GM18519 (cell line): ENCODE measurements at regions not wholly inside any gene's neighbourhood (a gene's known extent, or its start where the extent isn't known, plus 50 kb on each side); places are given as distances from the start of the nearest gene placed in this dataset.
"Not testable (repeated sequence)": the region's sequence is repeated elsewhere in the genome, so short reads cannot be mapped to it uniquely, and the experiment has no call there.

ENCODE experiments used
- ATAC-seq: cut with Tn5 transposase; IDR thresholded peaks from one replicate; pipeline ENCODE4 v1.9.1; 2021; ENCODE audit warnings: mild to moderate bottlenecking, moderate library complexity; ENCODE audit not compliant: unreplicated experiment, low FRiP score

DNA sequence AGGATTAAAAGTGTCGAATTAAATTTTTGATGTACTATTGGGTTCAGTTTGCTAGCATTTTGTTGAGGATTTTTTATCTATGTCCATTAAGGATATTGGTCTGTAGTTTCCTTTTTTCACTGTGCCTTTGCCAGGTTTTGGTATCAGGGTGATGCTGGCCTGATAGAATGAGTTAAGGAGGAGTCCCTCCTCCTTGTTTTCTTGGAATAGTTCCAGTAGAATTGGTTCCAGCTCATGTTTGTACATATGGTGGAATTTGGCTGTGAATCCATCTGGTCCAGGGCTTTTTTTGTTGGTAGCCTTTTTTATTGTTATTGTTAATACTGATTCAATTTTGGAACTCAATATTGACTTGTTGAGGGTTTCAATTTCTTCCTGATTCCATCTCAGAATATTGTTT lies 141.8 kb downstream of the SIM1 start:
- no peak for ATAC-seq

DNA sequence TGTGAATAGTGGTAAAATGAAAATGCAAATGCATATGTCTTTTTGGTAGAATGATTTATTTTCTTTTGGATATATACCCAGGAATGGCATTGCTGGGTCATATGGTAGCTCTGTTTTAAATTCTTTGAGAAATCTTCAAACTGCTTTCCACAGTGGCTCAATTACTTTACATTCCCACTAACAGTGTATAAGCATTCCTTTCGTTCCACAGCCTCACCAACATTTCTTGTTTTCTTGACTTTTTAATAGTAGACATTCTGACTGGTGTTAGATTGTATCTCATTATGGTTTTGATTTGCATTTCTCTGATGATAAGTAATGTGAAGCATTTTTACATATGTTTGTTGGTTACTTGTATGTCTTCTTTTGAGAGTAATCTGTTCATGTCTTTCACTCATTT lies 144.0 kb downstream of the SIM1 start:
- ATAC-seq: no peak

DNA sequence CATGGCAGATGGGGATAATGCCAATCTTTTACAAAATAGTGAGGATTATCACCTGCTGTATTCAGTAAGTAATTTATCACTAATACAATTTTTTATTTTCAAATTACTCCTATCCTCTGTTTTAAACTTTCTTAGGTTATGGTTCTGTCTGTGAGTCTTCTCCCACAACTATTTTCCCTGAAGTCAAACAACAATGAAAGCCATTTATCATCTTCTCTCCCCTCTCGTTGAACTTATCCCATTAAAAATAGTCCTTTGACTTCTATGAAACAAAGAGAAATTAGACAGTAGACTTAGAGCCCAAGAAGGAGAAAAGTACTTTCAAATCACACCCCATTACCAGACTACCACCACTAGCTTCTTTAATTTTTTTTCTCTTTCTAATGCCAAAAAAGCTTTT lies 147.7 kb downstream of the SIM1 start:
- ATAC-seq: no peak

DNA sequence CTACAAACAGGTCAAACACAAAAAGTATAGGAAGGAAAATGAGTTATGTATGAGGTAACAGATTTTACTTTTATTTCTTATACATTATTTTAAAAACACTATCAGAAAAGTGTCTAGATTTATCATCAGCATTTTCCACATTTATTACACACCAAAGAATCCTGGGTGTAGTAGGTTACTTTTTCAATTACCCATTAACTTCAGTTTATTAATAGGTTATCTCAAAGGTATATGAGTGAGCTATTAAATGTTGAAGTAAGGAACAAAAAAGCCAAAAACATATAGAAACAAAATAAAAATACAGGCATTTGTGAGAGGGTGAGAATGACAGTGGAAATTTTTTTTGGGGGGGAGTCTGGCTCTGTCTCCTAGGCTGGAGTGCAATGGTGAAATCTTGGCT lies 150.5 kb downstream of the SIM1 start:
- ATAC-seq: no peak

DNA sequence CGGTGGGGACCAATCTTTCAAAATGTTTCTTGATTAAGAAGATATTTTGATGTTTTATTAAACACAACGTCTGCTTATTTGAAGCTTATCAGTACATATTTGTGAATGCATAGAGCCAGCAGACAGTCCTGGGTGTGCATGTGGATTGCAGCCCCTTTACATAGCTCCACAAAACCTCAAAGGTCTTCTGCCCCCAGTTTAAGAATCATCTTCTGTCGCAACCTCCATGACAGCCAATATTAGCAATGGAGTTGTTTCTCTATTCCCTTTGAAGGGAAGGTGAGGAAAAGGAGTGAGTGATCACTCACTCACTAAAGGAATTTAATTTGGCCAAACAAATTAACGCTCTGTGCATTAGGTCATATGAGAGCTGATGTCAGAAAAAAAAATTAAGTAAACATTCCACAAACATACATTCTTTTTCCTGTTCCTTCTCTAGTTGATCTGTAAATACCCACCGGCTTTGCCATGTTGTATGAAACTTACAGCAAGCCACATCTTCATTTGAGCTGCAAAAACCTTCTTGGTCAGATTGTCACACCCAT lies 152.9 kb downstream of the SIM1 start:
- ATAC-seq: no peak

DNA sequence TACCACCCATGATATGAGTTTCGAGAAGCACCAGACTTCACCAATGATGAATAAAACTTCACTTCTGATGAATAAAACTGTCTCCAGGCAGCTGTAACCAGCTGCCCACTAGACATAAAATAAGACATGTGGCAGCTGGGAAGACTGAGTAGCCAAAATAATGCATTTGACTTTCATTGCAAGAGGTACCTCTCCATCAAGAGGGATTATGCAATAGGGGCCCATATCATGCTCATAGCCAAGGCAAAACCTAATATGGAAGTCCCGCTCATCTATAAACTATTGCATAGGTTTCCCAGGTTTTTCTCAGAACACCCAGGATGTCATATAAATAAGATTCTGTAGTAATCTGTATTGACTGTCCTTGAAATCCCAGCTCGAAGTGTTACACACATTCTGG lies 155.5 kb downstream of the SIM1 start:
- no peak for ATAC-seq

DNA sequence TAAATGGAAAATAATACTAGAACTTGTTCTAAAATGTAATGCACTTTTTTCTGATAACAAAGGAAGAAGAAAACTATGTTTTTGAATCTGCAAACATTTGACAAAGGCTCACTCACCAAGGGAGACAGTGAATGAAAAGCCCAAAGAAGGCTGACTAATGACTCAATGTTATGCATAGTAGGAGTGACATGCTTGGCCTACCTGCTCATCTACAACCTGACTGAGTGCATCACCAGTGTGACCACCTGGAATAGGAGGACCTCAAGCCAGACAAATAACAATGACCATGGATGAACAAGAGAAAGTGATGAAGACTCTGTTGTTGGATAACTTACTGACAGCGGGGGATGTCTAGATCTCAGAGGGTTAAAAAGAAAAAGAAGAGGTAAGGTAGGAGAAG lies 157.2 kb downstream of the SIM1 start:
- ATAC-seq: no peak

DNA sequence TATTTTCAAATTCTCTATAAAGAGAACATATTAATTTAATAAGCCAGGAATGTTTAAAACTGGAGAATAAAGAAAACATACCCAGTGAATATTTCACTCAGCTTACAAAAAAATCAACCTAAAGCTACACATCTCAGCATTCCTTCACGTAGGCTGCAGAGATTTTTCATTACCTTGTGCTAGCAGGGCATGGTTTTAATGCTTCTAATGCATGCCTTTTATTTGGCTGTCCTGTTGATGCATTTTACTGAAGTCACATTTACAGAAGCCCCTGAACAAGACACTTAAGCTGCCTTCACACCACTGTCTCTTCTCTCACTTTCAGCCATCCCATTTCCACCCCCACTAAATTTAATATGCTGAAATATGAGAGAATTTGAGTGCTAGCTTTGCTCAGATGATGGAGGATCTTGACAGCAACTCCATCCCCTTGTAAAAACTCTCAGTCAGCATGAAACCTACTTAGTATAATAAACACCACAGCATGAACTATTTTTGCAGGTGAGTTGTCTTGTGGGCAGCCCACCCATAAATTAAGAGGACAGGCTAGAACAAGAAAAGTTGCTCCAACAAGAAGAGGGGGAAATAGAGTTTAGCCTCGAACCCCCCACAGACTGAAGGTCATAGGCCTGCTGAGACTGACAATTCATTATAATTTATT lies 159.4 kb downstream of the SIM1 start:
- no peak for ATAC-seq

DNA sequence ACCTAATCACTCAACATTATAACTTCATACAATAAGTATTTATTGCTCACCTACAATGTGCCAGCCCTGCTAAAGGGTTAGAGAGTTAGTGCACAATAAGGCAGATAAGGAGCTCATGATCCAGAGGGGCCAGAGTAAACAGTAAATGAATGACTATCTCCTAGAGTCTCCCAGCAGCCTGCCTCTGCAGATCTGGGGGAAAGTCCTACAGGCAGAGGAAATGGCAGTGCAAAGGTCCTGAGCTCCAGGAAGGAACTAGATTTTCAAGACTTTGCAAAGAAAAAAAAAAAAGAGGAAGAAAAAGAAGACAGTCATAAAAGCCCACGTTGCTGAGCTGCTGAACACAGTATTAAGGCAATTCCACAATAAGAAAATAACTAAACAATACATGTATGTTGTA lies 160.1 kb downstream of the SIM1 start:
- no peak for ATAC-seq

DNA sequence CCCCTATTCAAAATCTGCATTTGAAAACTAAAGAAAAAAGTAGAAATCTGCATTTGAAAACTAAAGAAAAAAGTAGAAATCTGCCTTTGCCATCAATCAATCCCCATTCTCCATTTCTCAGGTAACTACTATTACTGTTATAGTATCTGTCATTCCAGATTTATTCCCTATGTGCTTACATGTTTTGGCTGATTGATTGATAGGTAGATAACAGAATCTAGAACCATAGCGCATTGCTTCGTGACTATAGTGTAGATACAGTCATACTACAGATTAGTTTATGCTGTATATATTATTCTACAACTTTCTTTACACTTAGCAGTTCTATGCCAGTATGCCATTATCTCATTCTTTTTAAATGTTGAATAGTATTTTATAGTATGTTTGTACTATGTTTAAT lies 163.0 kb downstream of the SIM1 start:
- no peak for ATAC-seq

DNA sequence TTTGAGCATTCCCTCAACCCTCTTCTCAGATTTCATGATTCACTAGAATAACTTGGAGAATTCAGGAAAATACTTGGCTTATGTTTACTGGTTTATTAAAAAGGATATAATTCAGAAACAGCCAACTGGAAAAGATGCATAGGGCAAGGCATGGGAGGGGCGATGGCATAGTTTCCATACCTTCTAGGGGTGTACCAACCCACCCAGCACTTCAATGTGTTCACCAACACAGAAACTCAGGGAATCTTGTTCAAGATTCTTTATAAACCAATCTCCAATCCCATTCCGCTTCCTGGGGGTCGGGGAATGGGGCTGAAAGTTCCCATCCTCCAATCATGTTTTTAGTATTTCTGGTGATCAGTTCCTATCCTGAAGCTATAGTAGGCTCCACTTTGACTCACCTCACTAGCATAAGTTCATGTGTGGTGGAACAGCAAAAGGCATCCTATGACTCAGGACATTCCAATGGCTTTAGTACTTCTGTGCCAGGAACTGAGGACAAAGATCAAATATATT lies 164.4 kb downstream of the SIM1 start:
- ATAC-seq: no peak

DNA sequence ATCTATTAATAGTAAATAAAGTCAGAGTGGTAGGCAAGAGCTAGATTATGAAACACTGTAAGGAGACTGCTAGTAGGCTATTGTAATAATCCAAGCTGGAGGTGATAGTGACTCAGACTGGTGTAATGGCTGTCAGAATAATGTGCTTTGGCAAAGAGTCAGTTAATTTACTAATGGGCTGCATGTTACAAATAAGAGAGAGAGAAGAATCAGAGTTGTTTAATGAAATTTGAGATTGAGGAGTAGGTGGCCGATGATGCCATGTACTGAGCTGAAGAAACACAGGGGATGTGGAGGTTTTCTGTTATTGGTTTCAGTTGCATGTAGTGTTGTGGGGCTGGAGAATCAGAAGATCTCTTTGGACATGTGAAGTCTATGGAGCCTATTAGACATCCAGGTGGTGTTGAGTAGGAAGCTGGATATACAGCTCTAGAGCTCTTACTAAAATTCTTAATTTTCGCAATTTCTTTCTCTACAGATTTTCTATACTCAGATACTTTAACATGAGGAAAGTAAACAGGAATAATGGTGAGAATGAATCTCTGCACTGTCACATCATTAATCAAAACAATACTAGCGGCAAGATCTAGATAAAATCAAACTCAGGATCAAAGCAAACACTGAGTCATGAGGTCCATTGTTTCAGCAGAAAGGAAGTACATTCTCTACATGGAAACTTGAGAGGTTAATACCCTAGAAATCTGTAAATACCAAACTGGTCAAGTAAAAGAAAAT lies 167.7 kb downstream of the SIM1 start:
- no peak for ATAC-seq

DNA sequence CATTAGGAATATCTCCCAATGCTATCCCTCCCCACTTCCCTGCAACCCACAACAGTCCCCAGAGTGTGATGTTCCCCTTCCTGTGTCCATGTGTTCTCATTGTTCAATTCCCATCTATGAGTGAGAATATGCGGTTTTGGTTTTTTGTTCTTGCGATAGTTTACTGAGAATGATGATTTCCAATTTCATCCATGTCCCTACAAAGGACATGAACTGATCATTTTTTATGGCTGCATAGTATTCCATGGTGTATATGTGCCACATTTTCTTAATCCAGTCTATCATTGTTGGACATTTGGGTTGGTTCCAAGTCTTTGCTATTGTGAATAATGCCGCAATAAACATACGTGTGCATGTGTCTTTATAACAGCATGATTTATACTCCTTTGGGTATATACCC lies 169.5 kb downstream of the SIM1 start:
- ATAC-seq: not testable (repeated sequence)

DNA sequence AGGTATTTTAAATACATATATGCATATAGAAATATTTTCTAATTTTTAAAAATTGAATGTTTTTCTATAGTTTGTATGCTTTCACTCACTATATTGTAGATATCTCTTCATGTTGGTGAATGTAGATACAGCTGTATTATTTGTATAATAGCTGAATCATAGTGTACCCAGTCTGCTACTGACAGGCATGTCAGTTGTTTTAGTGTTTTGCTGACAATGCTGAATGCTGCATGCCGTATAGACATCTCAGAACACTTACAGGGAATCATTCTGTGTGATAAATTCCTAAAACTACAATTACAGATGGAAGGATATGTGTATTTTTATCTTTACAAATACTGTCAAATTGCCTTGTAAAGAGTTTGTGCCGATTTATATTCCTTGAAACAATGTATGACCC lies 175.4 kb downstream of the SIM1 start:
- ATAC-seq: no peak

DNA sequence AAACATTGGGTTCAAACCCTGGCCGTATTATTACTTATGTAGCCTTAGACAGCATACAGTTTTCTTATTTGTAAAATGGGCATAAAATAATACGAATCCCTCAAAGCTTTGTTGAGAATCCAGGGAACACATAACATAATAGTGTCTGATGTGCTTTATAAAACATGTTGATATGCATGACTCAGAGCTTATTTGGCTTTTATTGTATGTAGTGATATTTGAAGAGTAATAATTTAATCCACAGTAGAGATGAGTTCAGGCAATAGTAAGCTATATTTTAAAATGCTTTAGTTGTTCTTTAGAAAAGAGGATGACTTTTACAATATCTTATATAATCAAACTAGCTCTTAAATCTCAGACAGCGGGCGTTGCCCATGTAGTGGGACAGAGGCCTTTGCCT lies 176.4 kb downstream of the SIM1 start:
- no peak for ATAC-seq

DNA sequence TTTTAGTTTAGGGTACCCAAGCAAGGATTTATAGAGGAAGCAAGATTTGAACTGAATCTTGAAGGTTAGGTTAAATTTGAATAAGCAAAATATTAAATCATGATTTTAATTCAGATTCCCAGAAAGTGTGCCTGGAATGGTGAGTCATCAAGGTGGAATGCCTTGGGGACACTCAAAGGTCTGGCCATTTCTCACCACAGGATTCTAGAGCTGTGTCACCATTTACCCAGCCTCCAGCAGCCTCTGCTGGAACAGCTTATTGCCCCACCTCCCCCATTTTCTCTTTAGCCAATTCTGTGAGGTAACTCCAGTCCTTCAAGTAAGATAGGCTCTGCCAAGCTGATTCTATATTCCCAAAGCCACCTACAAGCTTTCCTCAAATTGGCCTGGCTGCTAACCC lies 181.4 kb downstream of the SIM1 start:
- ATAC-seq: no peak

DNA sequence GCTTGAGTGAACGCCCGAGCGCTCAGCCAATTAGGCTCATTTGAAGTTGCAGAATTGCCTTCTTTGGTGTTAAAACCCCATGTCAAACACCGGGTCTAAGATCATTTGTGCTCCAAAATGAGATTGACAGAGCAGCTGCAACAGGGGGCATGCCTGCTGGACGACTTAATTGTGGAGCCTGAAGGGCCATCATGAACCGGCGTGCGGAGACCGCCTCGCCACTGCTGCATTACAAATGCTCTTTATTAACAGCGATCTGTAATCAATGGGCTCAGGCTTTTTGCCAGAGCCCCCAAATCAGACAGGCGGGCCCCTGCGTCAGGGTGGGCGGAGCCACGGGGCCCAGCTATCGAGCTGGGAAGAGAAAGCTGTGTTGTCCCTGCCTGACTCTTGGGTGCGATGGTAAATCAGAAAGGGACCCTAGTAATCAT lies 183.2 kb downstream of the SIM1 start:
- ATAC-seq: no peak

DNA sequence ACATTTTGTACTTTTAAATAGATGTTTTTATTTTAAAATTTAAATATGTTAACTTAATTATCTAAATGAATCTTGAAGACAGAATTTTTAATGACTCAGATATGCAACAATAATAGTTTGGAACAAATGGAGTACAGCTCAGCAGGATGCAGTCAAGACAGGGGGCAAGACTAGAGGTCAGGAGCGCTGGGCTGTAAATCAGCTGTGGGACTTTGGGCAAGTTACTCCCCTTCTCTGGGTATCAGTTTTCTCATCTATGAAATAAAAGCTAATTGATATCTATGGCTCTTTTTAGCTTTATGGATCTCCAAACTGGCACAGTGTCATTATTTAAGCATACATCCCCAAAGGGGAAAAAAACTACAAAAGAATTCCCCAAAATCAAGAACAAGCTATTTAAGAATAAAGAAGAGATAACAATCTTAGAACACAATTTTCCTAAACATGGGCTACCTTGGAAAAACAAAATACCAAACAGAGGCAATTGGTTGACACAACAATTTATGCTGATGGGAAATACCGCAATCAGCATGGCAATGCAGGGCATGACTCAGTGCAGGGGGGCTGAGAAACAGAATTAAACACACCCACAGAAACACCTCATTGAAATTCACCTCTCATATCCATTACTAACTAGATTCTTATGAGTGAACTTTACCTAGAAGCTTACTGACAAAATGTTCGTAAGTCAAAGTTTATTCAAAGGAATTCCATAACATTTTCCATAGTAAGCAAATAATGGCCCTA lies 188.2 kb downstream of the SIM1 start:
- ATAC-seq: no peak

DNA sequence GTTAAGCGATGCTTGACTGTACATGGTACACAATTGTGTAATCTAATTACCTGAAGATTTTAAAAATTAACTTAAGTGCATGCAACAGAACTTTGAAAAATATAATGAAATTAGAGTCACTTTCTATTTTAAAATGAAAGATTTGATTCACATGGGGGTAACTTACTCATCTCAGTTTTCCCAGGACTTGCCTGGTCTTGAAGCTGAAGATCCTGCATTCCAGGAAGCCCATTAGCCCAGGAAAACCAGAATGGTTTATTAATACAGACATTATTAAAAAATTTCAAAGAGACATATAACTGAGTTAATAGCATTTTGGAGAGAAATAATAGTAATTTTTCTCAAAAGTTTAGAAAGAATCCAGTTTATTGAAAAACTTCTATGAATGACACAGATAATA lies 190.6 kb downstream of the SIM1 start:
- no peak for ATAC-seq

DNA sequence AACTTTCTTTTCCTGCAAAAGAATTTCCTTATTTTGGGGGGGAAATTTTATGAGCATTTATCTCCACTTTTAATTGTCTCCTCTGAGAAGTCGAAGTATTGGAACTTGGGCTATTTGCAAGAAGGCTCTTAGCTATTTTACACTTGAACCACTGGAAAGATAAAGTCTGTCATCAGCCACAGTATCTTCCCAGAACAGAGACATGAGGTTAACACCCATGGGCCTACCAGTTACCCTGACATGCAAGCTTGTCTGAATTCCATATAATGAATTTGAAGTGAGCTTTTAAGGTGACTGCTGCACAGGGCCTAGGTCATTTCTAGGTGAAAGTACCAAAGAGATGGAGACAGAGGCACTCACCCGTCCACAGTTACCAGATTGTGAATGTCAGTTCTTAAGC lies 193.1 kb downstream of the SIM1 start:
- no peak for ATAC-seq

DNA sequence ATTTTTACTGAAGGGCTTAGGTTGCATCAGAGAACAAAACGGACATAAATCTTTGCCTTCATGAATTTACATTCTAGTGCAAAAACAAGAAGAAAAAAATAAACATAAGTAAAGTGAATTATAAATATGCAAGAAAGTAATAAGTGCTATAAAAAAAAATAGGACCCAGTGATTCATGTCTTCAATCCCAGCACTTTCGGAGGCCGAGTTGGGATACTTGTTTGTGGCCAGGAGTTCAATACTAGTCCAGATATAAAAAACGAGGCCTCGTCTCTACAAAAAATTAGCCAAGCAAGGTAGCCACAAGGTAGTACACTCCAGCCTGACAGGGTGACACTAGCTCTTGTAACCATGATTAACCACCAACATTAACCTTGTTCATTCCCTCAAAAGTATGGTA lies 193.5 kb downstream of the SIM1 start:
- ATAC-seq: no peak
